Central memory CD4-positive, alpha-beta T cell (primary cell): ENCODE measurements at regions not wholly inside any gene's neighbourhood (a gene's known extent, or its start where the extent isn't known, plus 50 kb on each side); places are given as distances from the start of the nearest gene placed in this dataset.
"Not testable (repeated sequence)": the region's sequence is repeated elsewhere in the genome, so short reads cannot be mapped to it uniquely, and the experiment has no call there.

Experiments used
- DNase-seq: peaks from one replicate; pipeline ENCODE4 v3.0.0; 2022

GRCh38 chr5:2163940-2164490 lies 281.3 kb upstream of the IRX4 start:
- DNase-seq, result no peak

DNA sequence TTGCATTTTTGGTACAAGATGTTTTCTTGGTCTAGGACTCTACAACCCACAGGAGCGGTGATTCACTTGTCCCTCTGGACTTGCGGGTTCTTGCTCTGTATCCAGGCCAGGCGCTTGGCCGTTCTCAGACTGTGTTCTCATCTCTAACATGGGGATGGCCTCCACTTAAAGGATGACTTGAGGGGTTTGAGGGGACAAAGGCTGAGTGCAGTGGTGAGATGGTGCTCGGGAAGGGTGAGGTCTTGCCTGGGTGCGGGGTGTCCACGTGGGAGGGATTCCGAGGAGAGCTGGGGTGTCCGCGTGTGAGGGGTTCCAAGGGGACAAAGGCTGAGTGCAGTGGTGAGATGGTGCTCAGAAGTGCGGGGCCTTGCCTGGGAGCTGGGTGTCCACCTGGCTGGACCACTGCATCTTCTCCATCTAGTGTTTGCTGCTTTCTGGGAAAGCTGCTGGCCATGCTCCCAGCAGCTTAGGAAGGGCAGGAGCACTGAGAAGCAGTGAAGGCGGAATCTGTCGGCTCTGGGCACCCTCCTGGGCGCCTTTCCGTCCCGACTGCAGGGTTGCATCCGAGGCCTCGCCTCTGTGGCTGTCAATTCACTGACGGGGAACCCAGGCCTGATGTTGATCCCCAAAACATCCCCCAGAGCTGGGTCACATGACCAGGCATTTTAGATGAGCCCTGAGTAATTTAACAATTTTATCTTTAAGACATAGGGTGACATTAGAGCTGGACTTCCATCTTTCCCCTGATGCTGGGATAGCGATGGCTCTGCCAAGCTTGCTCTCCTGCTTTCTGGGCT lies 280.5 kb upstream of the IRX4 start:
- DNase-seq, result no peak

DNA sequence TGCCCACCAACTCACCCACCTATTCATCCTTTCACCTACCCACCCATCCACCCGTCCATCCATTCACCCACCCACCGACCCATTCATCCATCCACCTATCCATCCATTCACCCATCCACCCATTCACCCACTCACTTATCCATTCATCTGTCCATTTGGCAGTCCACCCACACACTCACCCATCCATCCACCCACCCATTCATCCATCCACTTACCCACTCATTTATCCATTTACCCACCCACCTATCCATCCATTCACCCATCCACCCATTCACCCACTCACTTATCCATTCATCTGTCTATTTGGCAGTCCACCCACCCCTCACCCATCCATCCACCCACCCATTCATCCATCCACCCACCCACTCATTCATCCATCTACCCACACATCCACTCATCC lies 278.1 kb upstream of the IRX4 start:
- DNase-seq, result no peak

GRCh38 chr5:2158767-2159166 lies 276.0 kb upstream of the IRX4 start:
- no peak for DNase-seq

DNA sequence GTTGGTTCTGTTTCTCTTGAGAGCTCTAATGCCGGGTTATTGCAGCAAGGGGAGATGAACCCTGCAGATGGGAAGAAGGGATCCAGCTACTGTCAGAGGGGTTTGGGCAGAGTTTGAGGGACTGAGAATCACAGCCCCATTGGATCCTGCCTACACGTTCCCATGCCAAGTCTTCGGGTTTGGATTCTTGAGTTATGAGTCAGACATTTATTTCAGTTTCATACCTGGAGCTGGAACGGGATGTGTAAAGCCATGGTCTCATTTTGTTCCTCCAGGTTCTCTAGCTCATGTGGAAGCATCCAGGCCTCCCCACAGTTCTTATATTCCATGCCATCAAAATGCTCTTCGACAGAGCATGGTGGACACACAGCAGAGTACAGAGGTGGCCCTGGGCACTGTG lies 275.4 kb upstream of the IRX4 start:
- DNase-seq, result no peak

- DNase-seq, result no peak
These were observed 274.6 kb upstream of the IRX4 start for GRCh38 chr5:2157372-2157771.

GRCh38 chr5:2156358-2157059 lies 273.8 kb upstream of the IRX4 start:
- DNase-seq, result no peak

GRCh38 chr5:2155556-2155955 lies 272.8 kb upstream of the IRX4 start:
- no peak for DNase-seq

DNA sequence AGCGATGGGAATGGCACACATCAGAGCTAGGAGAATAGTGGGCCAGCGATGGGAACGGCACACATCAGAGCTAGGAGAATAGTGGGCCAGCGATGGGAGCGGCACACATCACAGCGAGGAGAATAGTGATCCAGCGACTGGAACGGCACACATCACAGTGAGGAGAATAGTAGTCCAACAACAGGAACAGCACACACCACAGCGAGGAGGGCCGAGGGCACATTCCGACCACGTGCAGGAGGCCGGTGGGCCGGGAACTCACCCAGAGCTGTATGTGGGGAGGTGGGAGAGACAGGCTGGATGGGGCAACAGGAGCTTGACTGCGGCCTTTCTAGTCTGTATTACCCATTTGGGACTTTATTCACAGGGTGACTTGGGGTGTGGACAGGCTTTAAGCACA lies 271.1 kb upstream of the IRX4 start:
- DNase-seq, result no peak

GRCh38 chr5:2153350-2153749 lies 270.6 kb upstream of the IRX4 start:
- DNase-seq, result no peak

GRCh38 chr5:2151301-2151888 lies 268.7 kb upstream of the IRX4 start:
- not testable (repeated sequence) for DNase-seq

- DNase-seq, result no peak
These were observed 266.4 kb upstream of the IRX4 start for GRCh38 chr5:2149195-2149539.

GRCh38 chr5:2148312-2149194 lies 265.8 kb upstream of the IRX4 start:
- no peak for DNase-seq

DNA sequence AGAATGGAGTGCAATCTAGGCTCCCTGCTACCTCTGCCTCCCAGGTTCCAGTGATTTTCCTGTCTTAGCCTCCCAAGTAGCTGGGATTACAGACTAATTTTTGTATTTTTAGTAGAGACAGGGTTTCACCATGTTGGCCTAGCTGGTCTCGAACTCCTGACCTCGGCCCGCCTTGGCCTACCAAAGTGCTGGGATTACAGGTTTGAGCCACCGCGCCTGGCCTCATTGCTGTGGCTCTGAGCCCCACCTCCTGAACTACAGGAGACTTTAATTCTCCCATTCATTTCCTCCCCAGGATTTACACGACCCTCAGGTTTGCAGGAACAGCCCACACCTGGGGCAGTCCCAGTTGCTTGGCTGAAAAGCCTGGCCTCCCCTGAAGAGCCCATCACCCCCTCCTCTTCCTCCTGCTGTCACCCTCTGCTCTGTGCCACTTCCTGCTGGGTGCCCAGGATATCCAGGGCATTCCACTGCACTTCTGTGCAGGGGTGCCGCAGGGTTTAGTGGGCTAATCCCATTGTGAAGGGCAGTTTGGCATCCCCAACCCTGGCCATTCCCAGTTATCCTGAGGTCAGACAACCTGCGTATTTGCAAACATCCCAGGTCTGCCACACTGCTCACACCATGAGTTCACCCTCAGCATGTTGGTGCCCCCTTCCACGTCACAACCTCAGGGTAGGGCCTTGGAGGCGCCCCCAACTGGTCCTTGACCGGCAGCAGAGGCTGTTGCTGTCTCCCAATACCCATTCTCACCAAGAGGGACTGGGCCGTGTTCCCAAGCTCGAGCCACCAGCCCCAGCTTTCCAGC lies 265.0 kb upstream of the IRX4 start:
- DNase-seq, result no peak

DNA sequence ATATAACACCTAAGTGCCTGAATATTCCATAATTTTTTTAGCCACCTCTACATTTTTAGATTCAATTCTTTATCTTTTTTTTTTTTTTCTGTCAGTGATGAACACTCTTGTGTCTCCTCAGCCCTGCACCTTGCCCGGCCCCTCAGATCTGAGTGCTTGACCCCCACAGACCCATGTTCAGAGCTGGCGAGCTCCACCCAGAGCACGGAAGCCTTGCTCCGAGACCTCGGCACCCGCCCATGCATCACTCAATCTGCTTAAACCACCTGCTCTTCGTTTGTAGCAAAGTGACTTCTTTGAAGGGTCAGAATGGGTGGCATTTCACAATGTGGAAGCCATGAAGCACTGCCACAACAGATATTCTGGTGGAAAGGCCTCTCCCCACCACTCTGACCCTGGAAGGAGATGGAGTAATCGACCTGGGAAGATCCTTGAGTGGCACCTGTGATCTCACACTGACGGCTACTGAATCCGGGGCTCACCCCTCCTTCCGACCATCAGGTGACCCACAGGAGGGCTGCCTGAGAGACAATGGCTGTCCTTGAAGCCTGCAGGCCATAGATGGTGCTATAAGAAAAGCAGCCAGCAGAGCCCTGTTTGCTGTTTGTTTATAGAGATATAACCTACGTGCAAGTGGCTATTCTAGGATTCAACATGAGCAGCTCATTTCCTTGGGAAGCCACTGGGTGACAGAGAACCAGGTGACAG lies 261.1 kb upstream of the IRX4 start:
- DNase-seq, result no peak

GRCh38 chr5:2143088-2143487 lies 260.4 kb upstream of the IRX4 start:
- no peak for DNase-seq

- DNase-seq, result no peak
These were observed 259.8 kb upstream of the IRX4 start for GRCh38 chr5:2142456-2142954.

GRCh38 chr5:2141254-2142000 lies 258.7 kb upstream of the IRX4 start:
- DNase-seq, result no peak

- DNase-seq, result no peak
These were observed 257.9 kb upstream of the IRX4 start for GRCh38 chr5:2140501-2141175.

GRCh38 chr5:2139478-2139877 lies 256.8 kb upstream of the IRX4 start:
- DNase-seq, result no peak
